Right lobe of liver (tissue), 4 donors: ENCODE measurements at regions not wholly inside any gene's neighbourhood (a gene's known extent, or its start where the extent isn't known, plus 50 kb on each side); places are given as distances from the start of the nearest gene placed in this dataset.

Source experiments
- CTCF ChIP-seq, 4 donors: fragments of 200-600 bp in 3 of 4; fragments of 450-650 bp in 1 of 4; IDR thresholded peaks; one replicate each; pipeline versions ENCODE4 v1.5.1 to v1.8.0; 2016 to 2022; ENCODE audit warnings: antibody characterized with exemption in 4 of 4, mild to moderate bottlenecking in 2 of 4
- POLR2A ChIP-seq: fragments of 450-650 bp; IDR thresholded peaks from one replicate; pipeline ENCODE4 v1.6.1; 2017; ENCODE audit warnings: antibody characterized with exemption, mild to moderate bottlenecking
- donor health status: DM: no; HTN: no; CAD: no.
- donor health status: DM: no; HTN: no; CAD: no.
- donor health status: DM: no; HTN: yes; CAD: no.

GRCh38 chr6:16871047-16871446 lies 109.8 kb upstream of the ATXN1 start:
- TF ChIP-seq CTCF (IDR thresholded peaks at IDR 0.05) = no peak
- TF ChIP-seq POLR2A = no peak
